HCT116 (cell line): ENCODE measurements at regions not wholly inside any gene's neighbourhood (a gene's known extent, or its start where the extent isn't known, plus 50 kb on each side); places are given as distances from the start of the nearest gene placed in this dataset.

Source experiments
- ATAC-seq: fragments of 200-7000 bp; cut with Tn5 transposase; 2 replicates; pipeline ENCODE4 v1.9.1; 2020; ENCODE audit warnings: mild to moderate bottlenecking, moderate library complexity
- BruUV-seq: library from RNA; stranded (reverse); fragments of 400-500 nt; replicated peaks from 2 replicates; lab custom pipeline; 2021; lab: Mats Ljungman, UMichigan
- CTCF ChIA-PET: fragments of 300-600 bp; sonication (Branson Sonifier 250); formaldehyde crosslinking; loops from one replicate; lab custom pipeline; 2021; ENCODE audit warnings: antibody characterized with exemption; lab: Charles Lee
- POLR2A ChIA-PET: fragments of 300-600, 350-600 bp; sonication (Branson Sonifier 250); formaldehyde crosslinking; loops from one replicate; lab custom pipeline; 2021; ENCODE audit warnings: antibody characterized with exemption; lab: Charles Lee
- RAD21 ChIA-PET, 2 experiments: fragments of 300-600 bp; sonication (Branson Sonifier 250); formaldehyde crosslinking; loops; one replicate each; lab custom pipeline; 2023; ENCODE audit warnings: low total read pairs in 2 of 2; ENCODE audit not compliant: uncharacterized antibody in 2 of 2, unreplicated experiment in 2 of 2, low non-redundant PET in 1 of 2; lab: Charles Lee
- DNase-seq: peaks from one replicate; pipeline ENCODE4 v3.0.0-alpha.2; 2010; ENCODE audit warnings: low read depth, low spot score
- H2AFZ ChIP-seq: fragments of 200-600 bp; shearing (Covaris generic), sonication (generic); 2 replicates; pipeline ENCODE4 v1.6.1; 2017; ENCODE audit warnings: low read depth, mixed run types, mixed read lengths, antibody characterized with exemption, low read length; ENCODE audit not compliant: poor library complexity, severe bottlenecking
- H3K27ac ChIP-seq: 2 replicates; pipeline ENCODE4 v1.5.1; 2012; ENCODE audit warnings: low read depth, low read length
- H3K27me3 ChIP-seq: fragments of 200-600 bp; sonication (generic); 2 replicates; pipeline ENCODE4 v1.6.1; 2016; ENCODE audit warnings: mixed run types, low read length, mixed read lengths; ENCODE audit not compliant: insufficient read depth
- H3K36me3 ChIP-seq, 2 experiments: fragments of 200-500 bp in 1 of 2; fragments of 200-600 bp in 1 of 2; sonication (Bioruptor generic) in 1 of 2; sonication (generic) in 1 of 2; 2 replicates each; pipeline versions ENCODE4 v1.5.1 to v1.6.1; 2014 to 2016; ENCODE audit warnings: low read length in 2 of 2, inconsistent platforms in 1 of 2, mixed read lengths in 1 of 2, mixed run types in 1 of 2; ENCODE audit not compliant: insufficient read depth in 2 of 2, control insufficient read depth in 1 of 2
- H3K4me1 ChIP-seq, 2 experiments: fragments of 200-600 bp in 1 of 2; sonication (generic) in 1 of 2; 2 replicates each; pipeline versions ENCODE4 v1.5.1 to v1.6.1; 2012 to 2017; ENCODE audit warnings: low read length in 2 of 2, inconsistent platforms in 1 of 2, mild to moderate bottlenecking in 1 of 2, mixed read lengths in 1 of 2, mixed run types in 1 of 2, moderate library complexity in 1 of 2; ENCODE audit not compliant: insufficient read depth in 2 of 2, control insufficient read depth in 1 of 2
- H3K4me2 ChIP-seq: fragments of 200-600 bp; sonication (generic); 2 replicates; pipeline ENCODE4 v1.6.1; 2017; ENCODE audit warnings: mixed run types, low read length, mixed read lengths
- H3K4me3 ChIP-seq, 2 experiments: fragments of 200-600 bp in 1 of 2; sonication (generic) in 1 of 2; replicated peaks in 1 of 2; 2 replicates each; pipeline ENCODE4 v1.5.1; 2011 to 2016; ENCODE audit warnings: low read length in 2 of 2, control low read depth in 1 of 2, low read depth in 1 of 2, mild to moderate bottlenecking in 1 of 2, mixed read lengths in 1 of 2, mixed run types in 1 of 2
- H3K79me2 ChIP-seq: fragments of 200-600 bp; sonication (generic); 2 replicates; pipeline ENCODE4 v1.6.1; 2017; ENCODE audit warnings: mild to moderate bottlenecking, mixed run types, low read length, moderate library complexity, mixed read lengths; ENCODE audit not compliant: insufficient read depth
- H3K9ac ChIP-seq: fragments of 200-600 bp; sonication (generic); 2 replicates; pipeline ENCODE4 v1.6.1; 2016; ENCODE audit warnings: low read length, mixed read lengths
- H3K9me2 ChIP-seq: fragments of 200-600 bp; sonication (generic), shearing (Covaris generic); 2 replicates; pipeline ENCODE4 v1.6.1; 2017; ENCODE audit warnings: mixed run types, mild to moderate bottlenecking, moderate library complexity; ENCODE audit not compliant: insufficient read depth
- H3K9me3 ChIP-seq, 2 experiments: fragments of 200-500 bp in 1 of 2; fragments of 200-600 bp in 1 of 2; sonication (Bioruptor generic) in 1 of 2; sonication (generic) in 1 of 2; 2 replicates each; pipeline ENCODE4 v1.6.1; 2014 to 2017; ENCODE audit warnings: low read length in 2 of 2, mixed read lengths in 2 of 2, inconsistent platforms in 1 of 2, low read depth in 1 of 2, mild to moderate bottlenecking in 1 of 2, mixed run types in 1 of 2, moderate library complexity in 1 of 2; ENCODE audit not compliant: control insufficient read depth in 1 of 2, insufficient read depth in 1 of 2
- H4K20me1 ChIP-seq: fragments of 200-600 bp; sonication (generic), shearing (Covaris generic); 2 replicates; pipeline ENCODE4 v1.6.1; 2017; ENCODE audit warnings: mixed run types, mild to moderate bottlenecking, moderate library complexity; ENCODE audit not compliant: insufficient read depth
- EGR1 ChIP-seq: IDR thresholded peaks from 2 replicates; pipeline ENCODE4 v1.6.1; 2012; ENCODE audit warnings: low read depth
- EZH2 ChIP-seq: fragments of 200-600 bp; sonication (generic); IDR thresholded peaks from 2 replicates; pipeline ENCODE4 v1.6.1; 2017; ENCODE audit warnings: antibody characterized with exemption, mixed run types
- RAD21 ChIP-seq: IDR thresholded peaks from 2 replicates; pipeline ENCODE4 v1.6.1; 2012; ENCODE audit warnings: low read depth, mild to moderate bottlenecking
- SIN3A ChIP-seq: IDR thresholded peaks from 2 replicates; pipeline ENCODE4 v1.6.1; 2012; ENCODE audit warnings: low read depth
- SRF ChIP-seq: IDR thresholded peaks from 2 replicates; pipeline ENCODE4 v1.6.1; 2012; ENCODE audit warnings: low read depth
- ZNF274 ChIP-seq: fragments of 200-500 bp; sonication (Bioruptor generic); IDR thresholded peaks from 2 replicates; pipeline ENCODE4 v1.6.1; 2014; ENCODE audit warnings: mild to moderate bottlenecking, low read depth, low read length, inconsistent platforms
- intact Hi-C: fragments of 100-400 bp; cut with micrococcal nuclease; formaldehyde crosslinking; loops from 2 replicates; pipeline ENCODE4 v1.10.0; 2022
- TF ChIP-seq, protein P1 (sequence below): IDR thresholded peaks from 2 replicates; pipeline ENCODE4 v1.6.1; 2011; ENCODE audit warnings: mild to moderate bottlenecking, low read length, moderate library complexity; ENCODE audit not compliant: insufficient replicate concordance; ENCODE audit errors: extremely low read depth

DNA sequence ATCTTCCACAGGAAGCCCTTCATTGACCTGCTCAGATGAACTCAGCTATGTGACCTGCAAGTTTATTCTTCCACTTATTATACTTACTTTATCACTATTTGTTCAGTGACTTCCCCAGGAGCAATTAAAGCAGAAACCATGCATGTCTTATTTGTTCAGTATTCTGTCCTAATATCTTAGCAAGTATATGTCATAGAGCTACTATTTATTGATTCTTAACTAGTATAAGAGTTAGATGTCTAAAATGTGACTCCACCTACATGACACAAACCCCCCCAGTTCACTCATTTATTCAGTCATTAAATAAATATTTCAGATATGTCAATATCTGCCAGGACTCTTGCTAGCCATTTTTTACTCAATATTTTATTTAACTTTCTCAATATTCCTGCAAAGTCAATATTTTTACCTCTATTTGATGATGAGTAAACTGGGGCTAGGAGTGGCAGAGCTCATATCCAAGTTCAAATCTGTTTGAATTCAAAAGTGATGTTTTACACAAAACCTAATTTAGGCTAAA, 469.0 kb upstream of the USP24 start:
- no peaks in the 10 kb centered on the region for H3K36me3 ChIP-seq
- intact Hi-C loops, result no loop called here
- no peaks in the 10 kb centered on the region for H3K9me3 ChIP-seq
- TF ChIP-seq SIN3A (no peak), RAD21 (no peak)
- DNase-seq (no peak), ATAC-seq (no peak)
- H3K4me1 ChIP-seq, result no peaks in the 10 kb centered on the region
- H3K9me2 ChIP-seq, result no peaks in the 10 kb centered on the region
- BruUV-seq, result no TSS peak
- no peak overlapping the region for H3K4me3 ChIP-seq
- no peak overlapping the region for H3K27ac ChIP-seq
- ChIA-PET POLR2A (no interaction called here), RAD21 (no interaction called here), CTCF (no interaction called here)
- H2AFZ ChIP-seq, result no peak overlapping the region
- H3K4me2 ChIP-seq, result no peak overlapping the region
- no peak overlapping the region for H3K9ac ChIP-seq
- H3K79me2 ChIP-seq, result no peaks in the 10 kb centered on the region
- no peaks in the 10 kb centered on the region for H3K27me3 ChIP-seq
- H4K20me1 ChIP-seq, result no peaks in the 10 kb centered on the region

- no peak overlapping the region for H3K9ac ChIP-seq
- no peaks in the 10 kb centered on the region for H4K20me1 ChIP-seq
- ChIA-PET POLR2A (no interaction called here), CTCF (no interaction called here), RAD21 (no interaction called here)
- H3K27ac ChIP-seq, result no peak overlapping the region
- no peak overlapping the region for H2AFZ ChIP-seq
- no peaks in the 10 kb centered on the region for H3K79me2 ChIP-seq
- H3K4me2 ChIP-seq, result no peak overlapping the region
- H3K4me3 ChIP-seq, result no peak overlapping the region
- no peaks in the 10 kb centered on the region for H3K9me2 ChIP-seq
- no peaks in the 10 kb centered on the region for H3K27me3 ChIP-seq
- no peaks in the 10 kb centered on the region for H3K9me3 ChIP-seq
- H3K4me1 ChIP-seq, result no peaks in the 10 kb centered on the region
- no peak for DNase-seq
- intact Hi-C loops, result no loop called here
- BruUV-seq, result no TSS peak
- H3K36me3 ChIP-seq, result no peaks in the 10 kb centered on the region
- TF ChIP-seq, protein P1, sequence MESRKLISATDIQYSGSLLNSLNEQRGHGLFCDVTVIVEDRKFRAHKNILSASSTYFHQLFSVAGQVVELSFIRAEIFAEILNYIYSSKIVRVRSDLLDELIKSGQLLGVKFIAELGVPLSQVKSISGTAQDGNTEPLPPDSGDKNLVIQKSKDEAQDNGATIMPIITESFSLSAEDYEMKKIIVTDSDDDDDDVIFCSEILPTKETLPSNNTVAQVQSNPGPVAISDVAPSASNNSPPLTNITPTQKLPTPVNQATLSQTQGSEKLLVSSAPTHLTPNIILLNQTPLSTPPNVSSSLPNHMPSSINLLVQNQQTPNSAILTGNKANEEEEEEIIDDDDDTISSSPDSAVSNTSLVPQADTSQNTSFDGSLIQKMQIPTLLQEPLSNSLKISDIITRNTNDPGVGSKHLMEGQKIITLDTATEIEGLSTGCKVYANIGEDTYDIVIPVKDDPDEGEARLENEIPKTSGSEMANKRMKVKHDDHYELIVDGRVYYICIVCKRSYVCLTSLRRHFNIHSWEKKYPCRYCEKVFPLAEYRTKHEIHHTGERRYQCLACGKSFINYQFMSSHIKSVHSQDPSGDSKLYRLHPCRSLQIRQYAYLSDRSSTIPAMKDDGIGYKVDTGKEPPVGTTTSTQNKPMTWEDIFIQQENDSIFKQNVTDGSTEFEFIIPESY, result no peak
- TF ChIP-seq EGR1, result no peak
- TF ChIP-seq ZNF274, result no peak
- TF ChIP-seq SRF, result no peak
- no peak for TF ChIP-seq SIN3A
- TF ChIP-seq EZH2, result no peak
- ATAC-seq, result no peak
Measured at GRCh38 chr1:55682198-55682597, 467.0 kb upstream of the USP24 start.
